Neuron (in vitro differentiated cells): ENCODE measurements at regions not wholly inside any gene's neighbourhood (a gene's known extent, or its start where the extent isn't known, plus 50 kb on each side); places are given as distances from the start of the nearest gene placed in this dataset.

Experiments used
- H2AFZ ChIP-seq: one replicate; pipeline ENCODE4 v1.6.1; 2013; ENCODE audit warnings: low read depth, mild to moderate bottlenecking, inconsistent platforms, low read length, moderate library complexity
- H3K27me3 ChIP-seq: one replicate; pipeline ENCODE4 v1.6.1; 2013; ENCODE audit warnings: low read length; ENCODE audit not compliant: insufficient read depth
- H3K36me3 ChIP-seq: one replicate; pipeline ENCODE4 v1.6.1; 2013; ENCODE audit warnings: low read length; ENCODE audit not compliant: insufficient read depth
- H3K4me1 ChIP-seq: one replicate; pipeline ENCODE4 v1.6.1; 2013; ENCODE audit warnings: low read length; ENCODE audit not compliant: insufficient read depth
- H3K4me3 ChIP-seq: 2 replicates; pipeline ENCODE4 v1.5.1; 2013; ENCODE audit warnings: mild to moderate bottlenecking, low read length, moderate library complexity
- H3K9me3 ChIP-seq: one replicate; pipeline ENCODE4 v1.6.1; 2013; ENCODE audit warnings: low read length

DNA sequence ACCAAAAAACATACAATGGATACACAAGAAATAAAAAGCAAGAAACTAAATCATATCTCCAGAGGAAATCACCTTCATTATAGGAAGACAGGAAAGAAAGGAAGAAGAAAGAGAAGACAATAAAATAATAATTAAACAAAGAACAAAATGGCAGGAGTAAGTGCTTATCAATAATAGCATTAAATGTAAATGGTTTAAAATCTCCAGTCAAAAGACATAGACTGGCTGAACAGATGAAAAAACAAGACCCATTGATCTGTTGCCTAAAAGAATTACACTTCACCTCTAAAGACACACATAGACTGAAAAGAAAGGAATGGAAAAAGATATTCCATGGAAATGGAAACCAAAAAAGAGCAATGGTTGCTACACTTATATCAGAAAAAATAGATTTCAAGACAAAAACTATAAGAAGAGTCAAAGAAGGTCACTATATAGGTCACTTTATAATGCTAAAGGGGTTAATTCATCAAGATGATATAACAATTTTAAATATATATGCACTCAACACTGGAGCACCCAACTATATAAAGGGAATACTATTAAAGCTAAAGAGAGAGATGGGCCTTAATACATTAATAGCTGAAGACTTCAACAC is 118.4 kb upstream of the SESN3 start:
- Histone ChIP-seq H3K4me1 (peaks cover 3% of the 10 kb centered on the region), H3K9me3 (no peaks in the 10 kb centered on the region), H3K4me3 (no peak overlapping the region), H3K36me3 (no peaks in the 10 kb centered on the region), H2AFZ (no peak overlapping the region), H3K27me3 (no peaks in the 10 kb centered on the region)

DNA sequence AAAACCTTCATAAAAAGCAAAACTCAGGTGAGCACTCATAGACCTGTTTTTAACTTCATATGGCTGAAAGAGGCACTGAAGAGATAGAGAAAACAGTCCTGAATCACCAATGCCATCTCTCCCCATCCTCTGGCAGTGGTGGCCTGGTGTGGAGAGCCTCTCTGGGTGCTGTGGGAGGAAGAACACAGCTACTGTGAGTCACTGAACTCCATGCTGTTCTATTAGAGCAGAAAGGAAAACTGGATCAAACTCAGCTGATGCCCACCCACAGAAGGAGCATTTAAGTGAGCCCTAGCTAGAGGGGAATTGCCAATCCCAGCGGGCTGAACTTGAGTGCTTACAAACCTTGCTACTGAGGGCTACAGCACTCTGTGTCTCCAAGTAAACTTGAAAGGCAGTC is 115.3 kb upstream of the SESN3 start:
- no peaks in the 10 kb centered on the region for H3K9me3 ChIP-seq
- no peak overlapping the region for H2AFZ ChIP-seq
- peaks cover 4% of the 10 kb centered on the region for H3K4me1 ChIP-seq
- no peaks in the 10 kb centered on the region for H3K27me3 ChIP-seq
- H3K4me3 ChIP-seq: no peak overlapping the region
- H3K36me3 ChIP-seq: no peaks in the 10 kb centered on the region

DNA sequence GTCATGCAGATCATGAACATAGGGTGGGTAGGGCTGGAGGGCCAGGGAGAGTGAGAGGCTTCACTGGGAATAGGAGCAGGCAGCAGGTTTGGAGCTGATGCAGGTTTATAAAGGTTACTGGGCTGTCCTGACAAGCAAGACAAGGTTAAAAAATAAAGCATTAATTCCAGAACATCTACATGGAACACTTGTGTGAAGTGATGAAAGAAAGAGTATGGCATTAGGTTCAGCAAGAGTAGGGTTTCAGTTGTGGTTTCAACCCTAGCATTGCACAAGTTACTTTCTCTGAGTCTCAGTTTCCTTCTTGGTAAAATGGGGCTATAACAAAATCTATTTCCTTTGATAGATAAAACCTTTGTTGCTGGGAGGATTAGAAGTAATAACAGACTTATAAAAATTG is 114.6 kb upstream of the SESN3 start:
- Histone ChIP-seq H3K4me1 (peaks cover 6% of the 10 kb centered on the region), H3K36me3 (no peaks in the 10 kb centered on the region), H2AFZ (no peak overlapping the region), H3K27me3 (no peaks in the 10 kb centered on the region), H3K9me3 (no peaks in the 10 kb centered on the region), H3K4me3 (no peak overlapping the region)

DNA sequence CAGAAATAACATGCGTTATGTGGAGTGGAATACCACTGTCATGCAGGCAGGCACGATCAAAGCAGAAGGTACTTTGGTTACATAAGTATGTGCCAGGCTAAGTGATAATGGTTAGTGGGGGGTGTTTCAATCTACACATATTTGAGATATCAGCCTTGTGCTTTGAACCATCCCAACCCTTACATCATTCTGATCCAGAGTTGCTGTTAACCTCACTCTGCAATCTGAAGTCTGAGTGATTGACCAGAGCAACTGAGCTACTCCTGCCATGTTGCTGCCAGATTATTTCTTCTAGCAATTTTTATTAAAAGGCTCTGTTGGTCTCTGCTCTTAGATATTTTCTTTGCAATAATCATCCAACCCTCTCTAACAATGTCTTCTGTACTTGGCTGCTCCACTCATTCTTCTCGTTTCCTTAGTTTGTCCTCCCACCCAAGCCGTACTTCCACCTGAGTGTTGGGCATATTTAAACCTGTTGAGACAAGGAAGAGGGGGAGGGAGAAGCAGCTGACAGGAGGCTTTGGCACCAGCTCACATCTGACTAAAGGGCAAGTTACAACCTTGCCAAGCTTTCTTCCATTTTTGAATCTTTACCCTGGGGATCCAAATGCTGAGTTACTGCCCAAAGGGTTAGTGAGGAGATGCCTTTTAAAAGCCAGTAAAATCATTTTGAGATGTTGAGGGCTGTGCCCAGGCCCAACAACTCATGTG is 114.1 kb upstream of the SESN3 start:
- H3K27me3 ChIP-seq: no peaks in the 10 kb centered on the region
- H3K4me3 ChIP-seq: no peak overlapping the region
- no peaks in the 10 kb centered on the region for H3K36me3 ChIP-seq
- H2AFZ ChIP-seq: no peak overlapping the region
- no peaks in the 10 kb centered on the region for H3K9me3 ChIP-seq
- H3K4me1 ChIP-seq: peaks cover 6% of the 10 kb centered on the region

DNA sequence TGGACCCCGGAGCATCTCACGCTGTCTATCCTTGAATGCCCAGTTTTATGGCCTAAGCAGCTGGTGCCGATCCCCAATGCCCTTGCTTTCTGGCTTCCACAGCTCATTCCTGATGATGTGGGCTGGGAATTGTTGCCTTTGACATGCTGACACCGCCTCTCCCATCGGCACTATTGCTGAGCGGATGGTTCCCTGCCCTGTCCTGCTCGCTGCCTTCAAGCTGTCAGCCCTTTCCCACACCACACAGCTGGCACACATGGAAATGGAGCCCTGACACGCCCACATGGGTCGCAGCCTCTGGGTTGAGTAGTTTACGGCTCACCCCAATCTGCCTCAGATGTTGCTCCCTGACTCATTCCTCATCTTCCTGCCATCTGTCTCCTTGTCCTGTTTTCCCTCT is 110.2 kb upstream of the SESN3 start:
- H3K36me3 ChIP-seq: no peaks in the 10 kb centered on the region
- peaks cover 36% of the 10 kb centered on the region for H3K4me1 ChIP-seq
- H3K4me3 ChIP-seq: no peak overlapping the region
- no peaks in the 10 kb centered on the region for H3K27me3 ChIP-seq
- no peaks in the 10 kb centered on the region for H3K9me3 ChIP-seq
- H2AFZ ChIP-seq: no peak overlapping the region

DNA sequence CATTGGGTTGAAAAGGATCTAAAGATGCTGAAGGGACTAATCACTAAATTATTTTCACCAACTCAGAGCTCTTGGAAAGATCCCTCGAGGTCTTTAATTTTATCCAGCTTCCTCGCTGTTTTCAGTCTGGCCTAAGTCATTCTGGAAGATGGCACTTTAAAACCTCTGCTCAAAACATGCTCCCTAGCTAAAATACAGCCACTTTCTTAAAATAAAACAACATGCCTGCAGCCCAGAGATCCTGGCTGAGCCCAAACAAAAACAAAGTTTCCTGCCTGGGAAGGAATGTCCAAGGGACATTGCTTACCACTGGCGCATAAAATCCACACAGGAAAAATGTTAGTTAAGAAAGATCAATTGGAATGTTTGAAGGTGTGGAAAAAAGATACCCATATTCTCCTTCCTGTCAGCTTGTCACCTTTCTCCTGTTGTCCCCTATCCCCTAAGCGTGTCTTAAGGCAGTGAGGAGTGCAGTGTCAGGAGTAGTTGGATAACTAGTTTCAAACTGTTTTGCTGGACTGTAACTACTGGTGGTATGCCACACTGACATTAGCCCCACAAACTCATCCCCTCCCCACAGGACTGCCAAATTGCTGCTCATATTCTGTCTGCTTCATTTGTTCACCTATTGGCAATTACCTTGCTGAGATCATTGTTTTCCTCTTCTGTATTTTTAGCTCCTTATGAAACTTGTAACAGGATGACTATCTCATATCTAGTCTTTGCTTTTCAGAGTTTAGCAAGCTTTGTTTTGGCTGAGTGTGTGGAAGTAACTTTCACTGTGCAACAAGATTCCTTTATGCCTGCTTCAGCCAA is 108.3 kb upstream of the SESN3 start:
- Histone ChIP-seq H3K27me3 (no peaks in the 10 kb centered on the region), H3K9me3 (no peaks in the 10 kb centered on the region), H3K4me3 (no peak overlapping the region), H3K36me3 (no peaks in the 10 kb centered on the region), H3K4me1 (peaks cover 42% of the 10 kb centered on the region), H2AFZ (peak overlapping the region; percentile 70)

DNA sequence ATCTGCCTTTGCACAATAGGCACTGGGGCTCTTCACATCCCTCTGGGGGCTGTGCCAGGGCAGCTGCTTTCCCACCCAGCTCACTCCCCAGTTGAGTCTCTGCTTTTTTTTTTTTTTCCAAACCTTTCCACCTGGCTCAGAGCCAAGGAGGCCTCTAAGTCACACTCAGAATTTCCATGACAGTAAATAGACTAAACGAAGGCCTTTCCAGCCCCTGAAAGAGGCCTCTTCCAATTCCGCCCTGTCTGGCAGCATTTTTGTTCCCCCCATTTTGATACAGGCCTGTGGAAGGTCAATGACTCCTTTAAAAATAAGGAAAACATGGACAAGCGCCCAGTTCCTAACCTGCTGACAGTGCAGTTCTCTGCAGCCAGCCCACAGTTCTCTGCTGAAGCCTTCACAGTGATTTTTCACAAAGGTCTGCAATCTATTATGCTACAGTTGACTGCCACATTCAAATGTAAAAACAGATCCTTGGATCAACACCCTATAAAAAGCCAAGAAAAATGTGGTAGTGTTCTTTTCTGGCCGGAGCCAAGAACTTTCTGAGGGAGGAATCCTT is 107.5 kb upstream of the SESN3 start:
- Histone ChIP-seq H3K4me1 (peaks cover 42% of the 10 kb centered on the region), H2AFZ (peak overlapping the region; percentile 70), H3K9me3 (no peaks in the 10 kb centered on the region), H3K4me3 (no peak overlapping the region), H3K27me3 (no peaks in the 10 kb centered on the region), H3K36me3 (no peaks in the 10 kb centered on the region)

DNA sequence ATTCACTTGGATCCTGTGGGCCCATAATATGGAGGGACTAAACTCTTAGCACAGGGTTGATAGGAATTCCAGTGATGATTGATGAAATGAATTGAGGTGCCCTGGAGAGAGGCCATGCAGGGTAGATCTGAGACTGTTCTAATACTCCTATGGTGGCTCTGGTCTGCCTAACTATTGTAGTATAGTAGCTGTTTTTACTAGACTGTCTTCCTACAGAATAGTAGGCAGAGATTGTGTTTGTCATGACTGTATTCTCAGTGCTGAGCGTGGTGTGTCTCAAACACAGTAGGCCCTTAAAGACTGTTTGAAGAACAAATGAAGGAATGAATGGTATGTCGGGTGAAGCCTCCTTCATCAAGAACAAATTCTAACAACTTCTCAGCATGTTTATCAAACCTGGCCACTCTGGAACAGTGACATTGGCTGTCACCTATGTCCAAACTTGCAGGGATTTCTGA is 107.0 kb upstream of the SESN3 start:
- Histone ChIP-seq H3K36me3 (no peaks in the 10 kb centered on the region), H3K4me1 (peaks cover 42% of the 10 kb centered on the region), H3K27me3 (no peaks in the 10 kb centered on the region), H2AFZ (peak overlapping the region; percentile 70), H3K9me3 (no peaks in the 10 kb centered on the region), H3K4me3 (no peak overlapping the region)

DNA sequence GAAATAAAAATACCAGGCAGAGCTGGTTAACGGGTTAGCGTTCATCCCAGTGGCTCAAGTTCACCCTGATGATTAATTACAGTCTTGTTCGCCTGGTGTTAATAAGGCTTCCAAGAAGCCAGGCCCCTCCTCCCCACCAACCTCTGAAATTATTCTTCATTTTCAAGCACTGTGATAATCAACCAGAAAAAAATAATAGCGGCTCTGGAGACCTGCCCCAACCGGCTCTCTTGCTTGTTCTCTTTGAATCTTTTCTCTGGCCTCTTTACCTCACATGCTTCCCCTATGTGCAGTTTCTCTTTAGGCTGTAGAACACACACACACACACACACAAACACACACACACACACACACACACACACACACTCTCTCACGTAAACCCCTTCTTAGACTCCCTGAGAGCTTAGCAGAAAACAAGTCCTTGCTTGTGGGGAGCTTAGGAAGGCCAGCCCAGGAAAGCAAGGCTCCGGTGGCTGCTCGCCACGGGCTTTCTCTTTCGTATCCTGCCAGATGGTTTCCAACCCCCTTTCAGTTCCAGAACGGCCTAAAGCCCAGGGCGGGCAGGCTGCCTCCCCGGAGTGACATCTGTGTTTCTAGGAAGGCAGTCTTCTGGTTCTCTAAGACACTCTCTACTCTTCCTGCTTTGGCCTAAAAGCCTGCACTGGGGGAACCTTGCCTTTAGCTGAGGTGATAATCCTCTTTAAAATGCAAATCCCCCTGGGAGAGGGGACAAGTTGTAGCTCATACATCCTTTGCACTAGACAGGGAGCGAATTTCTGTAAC is 106.4 kb upstream of the SESN3 start:
- H3K9me3 ChIP-seq: no peaks in the 10 kb centered on the region
- H3K27me3 ChIP-seq: no peaks in the 10 kb centered on the region
- peaks cover 42% of the 10 kb centered on the region for H3K4me1 ChIP-seq
- no peaks in the 10 kb centered on the region for H3K36me3 ChIP-seq
- peak overlapping the region; percentile 70 for H2AFZ ChIP-seq
- no peak overlapping the region for H3K4me3 ChIP-seq

DNA sequence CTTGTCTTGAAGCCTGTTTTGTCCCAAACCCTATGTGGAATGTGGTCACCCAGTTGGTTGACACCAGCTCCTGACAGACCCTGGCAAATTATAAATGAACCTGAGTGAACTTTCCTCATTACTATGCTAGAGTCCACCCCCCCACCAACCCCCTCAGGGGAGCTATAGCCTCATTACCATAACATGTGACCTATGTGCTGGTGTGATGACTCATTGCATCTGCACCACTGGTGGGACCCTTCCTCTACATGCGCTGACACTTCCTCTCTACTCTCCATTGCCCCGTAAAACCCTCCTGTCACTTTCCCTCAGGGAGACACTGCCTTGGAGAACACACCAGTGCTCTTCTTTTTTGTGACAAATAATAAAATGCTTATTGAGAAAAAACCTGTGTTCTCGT is 105.0 kb upstream of the SESN3 start:
- Histone ChIP-seq H2AFZ (no peak overlapping the region), H3K4me1 (peaks cover 38% of the 10 kb centered on the region)

DNA sequence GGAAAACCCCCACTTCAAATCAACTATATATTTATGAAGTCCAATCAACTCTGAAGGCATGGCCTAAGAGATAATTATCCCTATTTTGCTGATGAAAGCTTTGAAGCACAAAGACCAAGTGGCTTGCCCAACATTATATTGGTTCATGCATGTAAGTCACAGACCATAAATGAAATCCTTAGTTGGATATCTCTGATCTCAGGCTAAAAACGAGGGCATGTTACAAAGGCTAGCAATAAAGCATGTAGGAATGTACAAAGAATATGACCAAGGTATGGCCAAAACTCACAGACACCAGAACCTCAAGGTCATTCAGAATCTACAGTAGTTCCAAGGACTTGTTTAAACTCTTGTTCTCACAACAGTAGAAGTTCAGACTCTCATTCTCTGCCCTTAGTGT is 100.2 kb upstream of the SESN3 start:
- no peak overlapping the region for H2AFZ ChIP-seq
- H3K4me1 ChIP-seq: peaks cover 5% of the 10 kb centered on the region
- H3K4me3 ChIP-seq: no peak overlapping the region
- H3K36me3 ChIP-seq: no peaks in the 10 kb centered on the region
- H3K27me3 ChIP-seq: no peaks in the 10 kb centered on the region
- no peaks in the 10 kb centered on the region for H3K9me3 ChIP-seq

More for the DNA sequence above, 105.0 kb upstream of the SESN3 start:
- Histone ChIP-seq H3K9me3 (no peaks in the 10 kb centered on the region), H3K4me3 (no peak overlapping the region), H3K27me3 (no peaks in the 10 kb centered on the region), H3K36me3 (no peaks in the 10 kb centered on the region)

DNA sequence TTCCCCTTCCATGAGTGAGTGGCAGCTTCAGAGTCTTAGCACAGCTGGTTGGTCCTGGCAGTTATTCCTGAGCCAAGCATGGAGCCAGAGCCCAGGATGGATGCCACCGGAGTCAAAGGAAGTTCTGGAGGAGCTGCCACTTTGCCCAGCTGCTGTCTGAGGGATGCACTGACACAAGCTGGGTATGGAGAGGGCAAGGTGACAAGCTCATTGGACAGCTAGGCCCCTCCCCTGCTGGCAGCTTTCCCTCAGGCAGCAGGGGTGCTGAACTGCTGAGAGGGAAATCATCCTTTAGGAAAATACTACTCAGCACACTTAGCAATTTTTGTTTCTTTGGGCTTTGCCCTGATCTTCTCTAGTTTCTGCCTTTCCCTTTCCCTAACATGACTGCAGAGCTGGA is 99.3 kb upstream of the SESN3 start:
- no peaks in the 10 kb centered on the region for H3K9me3 ChIP-seq
- no peaks in the 10 kb centered on the region for H3K27me3 ChIP-seq
- no peak overlapping the region for H2AFZ ChIP-seq

More for the DNA sequence above, 99.3 kb upstream of the SESN3 start:
- no peaks in the 10 kb centered on the region for H3K36me3 ChIP-seq
- no peaks in the 10 kb centered on the region for H3K4me1 ChIP-seq
- no peak overlapping the region for H3K4me3 ChIP-seq
